ENCODE measurements at regions not wholly inside any gene's neighbourhood (a gene's known extent, or its start where the extent isn't known, plus 50 kb on each side); places are given as distances from the start of the nearest gene placed in this dataset.

- no peak for TF ChIP-seq POLR2AphosphoS5 (IDR thresholded peaks at IDR 0.05)
- Histone ChIP-seq H3K27ac (no peak overlapping the region), H3K36me3 (no peaks in the 10 kb centered on the region), H3K27me3 (no peaks in the 10 kb centered on the region), H3K4me3 (no peak overlapping the region), H3K4me1 (peaks cover 0 to 9% (median 6%) of the 10 kb centered on the region in 4 donors), H3K9me3 (no peaks in the 10 kb centered on the region)
- no peak for DNase-seq
- intact Hi-C loops (cut with DNase I; ENCODE audit: low total_unique reads), result no loop called here
- WGBS, 2 donors (ENCODE audit: low coverage in 1 of 2), result 84% methylated on average over 7 of the region's 7 CpGs; no CpG with 5 or more reads in 1 of the 2 donors
- in situ Hi-C loops (cut with MboI; ENCODE audit: low pct_ligation_motif_present in 1 of 4, low pct_unique_long_range_greater_than_20kb in 1 of 4, low sequenced_read_pairs in 3 of 4), result no loop called here
Observed at GRCh38 chr3:184647405-184647936, 64.4 kb downstream of the MAGEF1 start.

DNA sequence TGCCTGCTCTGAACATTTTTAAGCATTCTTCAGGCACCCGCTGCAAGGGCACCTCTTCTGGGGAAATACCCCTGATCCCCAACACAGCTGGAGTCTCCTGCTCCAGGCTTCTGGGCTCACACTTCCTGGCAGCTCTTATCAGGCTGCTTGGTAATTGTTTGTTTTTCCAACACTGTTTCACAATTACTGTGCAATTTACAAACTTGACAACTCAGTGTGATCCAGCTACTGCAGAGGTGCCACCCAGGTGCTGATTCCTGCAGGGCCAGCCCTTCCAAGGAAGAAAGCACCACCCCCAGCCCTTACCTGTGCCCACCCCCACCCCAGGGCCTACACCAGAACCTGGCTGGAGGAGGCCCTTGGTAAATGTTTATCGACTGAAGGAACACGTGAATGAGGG lies 66.5 kb downstream of the MAGEF1 start:
- no peaks in the 10 kb centered on the region for H3K27me3 ChIP-seq
- in situ Hi-C loops (cut with MboI; ENCODE audit: low pct_ligation_motif_present in 1 of 4, low pct_unique_long_range_greater_than_20kb in 1 of 4, low sequenced_read_pairs in 3 of 4), result no loop called here
- WGBS, 2 donors (ENCODE audit: low coverage in 1 of 2), result 52% methylated on average over 3 of the region's 3 CpGs; no CpG with 5 or more reads in 1 of the 2 donors
- no peaks in the 10 kb centered on the region for H3K9me3 ChIP-seq
- H3K36me3 ChIP-seq, result no peaks in the 10 kb centered on the region
- intact Hi-C loops (cut with DNase I; ENCODE audit: low total_unique reads), result no loop called here
- no peak overlapping the region for H3K27ac ChIP-seq
- peak; percentile 27 for DNase-seq
- no peak overlapping the region for H3K4me3 ChIP-seq
- no peak for TF ChIP-seq POLR2A (IDR thresholded peaks at IDR 0.05)
- no peak for TF ChIP-seq POLR2AphosphoS5 (IDR thresholded peaks at IDR 0.05)
- no peak for TF ChIP-seq EP300 (IDR thresholded peaks at IDR 0.05; ENCODE audit: low read depth)
- TF ChIP-seq, protein P1, sequence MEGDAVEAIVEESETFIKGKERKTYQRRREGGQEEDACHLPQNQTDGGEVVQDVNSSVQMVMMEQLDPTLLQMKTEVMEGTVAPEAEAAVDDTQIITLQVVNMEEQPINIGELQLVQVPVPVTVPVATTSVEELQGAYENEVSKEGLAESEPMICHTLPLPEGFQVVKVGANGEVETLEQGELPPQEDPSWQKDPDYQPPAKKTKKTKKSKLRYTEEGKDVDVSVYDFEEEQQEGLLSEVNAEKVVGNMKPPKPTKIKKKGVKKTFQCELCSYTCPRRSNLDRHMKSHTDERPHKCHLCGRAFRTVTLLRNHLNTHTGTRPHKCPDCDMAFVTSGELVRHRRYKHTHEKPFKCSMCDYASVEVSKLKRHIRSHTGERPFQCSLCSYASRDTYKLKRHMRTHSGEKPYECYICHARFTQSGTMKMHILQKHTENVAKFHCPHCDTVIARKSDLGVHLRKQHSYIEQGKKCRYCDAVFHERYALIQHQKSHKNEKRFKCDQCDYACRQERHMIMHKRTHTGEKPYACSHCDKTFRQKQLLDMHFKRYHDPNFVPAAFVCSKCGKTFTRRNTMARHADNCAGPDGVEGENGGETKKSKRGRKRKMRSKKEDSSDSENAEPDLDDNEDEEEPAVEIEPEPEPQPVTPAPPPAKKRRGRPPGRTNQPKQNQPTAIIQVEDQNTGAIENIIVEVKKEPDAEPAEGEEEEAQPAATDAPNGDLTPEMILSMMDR (IDR thresholded peaks at IDR 0.05), result no peak
- H3K4me1 ChIP-seq, result peaks cover 0 to 9% (median 6%) of the 10 kb centered on the region in 4 donors

GRCh38 chr3:184643442-184643841 lies 68.4 kb downstream of the MAGEF1 start:
- Histone ChIP-seq H3K4me1 (peaks cover 0 to 9% (median 6%) of the 10 kb centered on the region in 4 donors), H3K27me3 (no peaks in the 10 kb centered on the region), H3K27ac (no peak overlapping the region), H3K36me3 (no peaks in the 10 kb centered on the region), H3K4me3 (no peak overlapping the region), H3K9me3 (no peaks in the 10 kb centered on the region)
- in situ Hi-C loops (cut with MboI; ENCODE audit: low pct_ligation_motif_present in 1 of 4, low pct_unique_long_range_greater_than_20kb in 1 of 4, low sequenced_read_pairs in 3 of 4) (no loop called here), intact Hi-C loops (cut with DNase I; ENCODE audit: low total_unique reads) (no loop called here)
- DNase-seq, result no peak
- TF ChIP-seq POLR2AphosphoS5 (IDR thresholded peaks at IDR 0.05) (no peak), EP300 (IDR thresholded peaks at IDR 0.05; ENCODE audit: low read depth) (no peak), POLR2A (IDR thresholded peaks at IDR 0.05) (no peak)
- TF ChIP-seq, protein P1 (IDR thresholded peaks at IDR 0.05), result no peak
- 77 to 100% methylated on average over 1 to 6 of the region's 6 CpGs for WGBS, 2 donors (ENCODE audit: low coverage in 1 of 2)

DNA sequence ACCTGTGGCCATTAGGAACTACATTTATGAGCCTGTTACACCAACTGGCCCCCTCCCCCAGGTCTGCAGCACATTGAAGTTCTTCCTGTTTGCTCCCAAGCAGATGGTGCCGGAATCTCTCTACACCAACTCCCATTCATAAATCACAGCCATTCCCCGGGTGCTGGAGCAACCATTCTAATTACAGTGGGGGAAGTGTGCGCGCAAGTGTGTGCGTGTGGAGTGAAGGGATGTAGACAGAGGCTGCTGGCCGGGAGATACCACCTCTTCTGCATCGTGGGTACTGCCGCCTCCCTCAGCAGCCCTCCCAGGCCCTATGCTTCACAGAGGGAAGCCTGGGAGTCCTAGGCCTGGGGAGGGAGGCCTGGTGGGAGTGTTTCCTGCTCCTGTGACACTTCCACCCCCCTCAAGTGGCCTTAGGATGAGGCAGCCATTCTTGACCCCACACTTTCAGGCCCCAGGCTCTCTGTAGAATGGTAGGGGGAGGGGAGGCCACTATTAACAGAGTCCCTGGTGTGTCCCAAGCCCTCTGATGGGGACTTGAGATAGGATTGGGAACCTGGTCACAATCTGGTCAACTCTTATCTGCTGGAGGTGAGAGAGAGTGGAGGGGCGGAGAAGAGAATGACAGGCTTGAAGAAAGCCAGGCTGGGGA lies 69.1 kb downstream of the MAGEF1 start:
- in situ Hi-C loops (cut with MboI; ENCODE audit: low pct_ligation_motif_present in 1 of 4, low pct_unique_long_range_greater_than_20kb in 1 of 4, low sequenced_read_pairs in 3 of 4), result no loop called here
- H3K27me3 ChIP-seq, result no peaks in the 10 kb centered on the region
- H3K9me3 ChIP-seq, result no peaks in the 10 kb centered on the region
- no peaks in the 10 kb centered on the region for H3K36me3 ChIP-seq
- TF ChIP-seq, protein P1 (IDR thresholded peaks at IDR 0.05), result no peak
- no peak for TF ChIP-seq POLR2AphosphoS5 (IDR thresholded peaks at IDR 0.05)
- no peak for TF ChIP-seq POLR2A (IDR thresholded peaks at IDR 0.05)
- TF ChIP-seq EP300 (IDR thresholded peaks at IDR 0.05; ENCODE audit: low read depth), result no peak
- DNase-seq, result no peak
- H3K27ac ChIP-seq, result no peak overlapping the region
- intact Hi-C loops (cut with DNase I; ENCODE audit: low total_unique reads), result no loop called here
- peaks cover 0 to 9% (median 6%) of the 10 kb centered on the region in 4 donors for H3K4me1 ChIP-seq
- WGBS, 2 donors (ENCODE audit: low coverage in 1 of 2), result 72% methylated on average over 9 of the region's 9 CpGs; no CpG with 5 or more reads in 1 of the 2 donors
- no peak overlapping the region for H3K4me3 ChIP-seq

Measured in transverse colon (tissue), 4 donors.